WERI-Rb-1 (cell line): ENCODE measurements at regions not wholly inside any gene's neighbourhood (a gene's known extent, or its start where the extent isn't known, plus 50 kb on each side); places are given as distances from the start of the nearest gene placed in this dataset.
A peak's percentile ranks its signal among the peaks of the same experiment; 100 is the strongest.
"Not testable (repeated sequence)": the region's sequence is repeated elsewhere in the genome, so short reads cannot be mapped to it uniquely, and the experiment has no call there.

ENCODE experiments used
- DNase-seq: peaks from one replicate; pipeline ENCODE4 v3.0.0-alpha.2; 2020
- H3K27ac ChIP-seq: fragments of 250-450 bp; sonication (Bioruptor Pico); 2 replicates; pipeline ENCODE4 v1.5.1; 2020; ENCODE audit warnings: mild to moderate bottlenecking, moderate library complexity
- H3K27me3 ChIP-seq: fragments of 250-450 bp; sonication (Bioruptor Pico); 2 replicates; pipeline ENCODE4 v1.5.1; 2021; ENCODE audit warnings: mild to moderate bottlenecking, low read depth, moderate library complexity; ENCODE audit not compliant: insufficient read depth, severe bottlenecking
- H3K36me3 ChIP-seq: fragments of 250-450 bp; sonication (Bioruptor Pico); 2 replicates; pipeline ENCODE4 v1.5.1; 2020; ENCODE audit warnings: mild to moderate bottlenecking, moderate library complexity
- H3K4me3 ChIP-seq: 2 replicates; pipeline ENCODE4 v1.5.1; 2011; ENCODE audit warnings: low read depth, mild to moderate bottlenecking, control low read depth, low read length
- H3K9me3 ChIP-seq: fragments of 250-450 bp; sonication (Bioruptor Pico); 2 replicates; pipeline ENCODE4 v1.5.1; 2021; ENCODE audit warnings: mild to moderate bottlenecking, moderate library complexity; ENCODE audit not compliant: severe bottlenecking
- CTCF ChIP-seq: IDR thresholded peaks from 2 replicates; pipeline ENCODE4 v1.5.1; 2011; ENCODE audit warnings: low read depth, mild to moderate bottlenecking, control low read depth, inconsistent platforms, low read length

GRCh38 chr6:94953867-94954631 is 623.3 kb upstream of the MANEA start:
- TF ChIP-seq CTCF: no peak
- Histone ChIP-seq H3K4me3 (no peak overlapping the region), H3K27ac (no peak overlapping the region), H3K36me3 (no peaks in the 10 kb centered on the region), H3K9me3 (no peaks in the 10 kb centered on the region), H3K27me3 (no peaks in the 10 kb centered on the region)
- DNase-seq: peak; percentile 27

GRCh38 chr6:94955156-94955555 is 622.2 kb upstream of the MANEA start:
- no peaks in the 10 kb centered on the region for H3K27me3 ChIP-seq
- H3K9me3 ChIP-seq: no peaks in the 10 kb centered on the region
- H3K27ac ChIP-seq: no peak overlapping the region; the same call in 1 of the 2 replicates
- DNase-seq: no peak
- no peaks in the 10 kb centered on the region for H3K36me3 ChIP-seq
- no peak overlapping the region for H3K4me3 ChIP-seq
- no peak for TF ChIP-seq CTCF

- no peak for DNase-seq
- Histone ChIP-seq H3K27me3 (no peaks in the 10 kb centered on the region), H3K27ac (no peak overlapping the region), H3K36me3 (no peaks in the 10 kb centered on the region), H3K9me3 (no peaks in the 10 kb centered on the region), H3K4me3 (no peak overlapping the region)
- TF ChIP-seq CTCF: no peak
These were observed 620.4 kb upstream of the MANEA start for GRCh38 chr6:94956910-94957309.

GRCh38 chr6:94964703-94965102 is 612.6 kb upstream of the MANEA start:
- not testable (repeated sequence) for H3K4me3 ChIP-seq, H3K36me3 ChIP-seq, DNase-seq, H3K27ac ChIP-seq, H3K9me3 ChIP-seq, H3K27me3 ChIP-seq

GRCh38 chr6:94988701-94989100 is 588.6 kb upstream of the MANEA start:
- no peak for DNase-seq
- no peak overlapping the region for H3K4me3 ChIP-seq

GRCh38 chr6:95017922-95018321 is 559.4 kb upstream of the MANEA start:
- no peak overlapping the region for H3K4me3 ChIP-seq
- no peak for TF ChIP-seq CTCF
- no peak for DNase-seq
- no peaks in the 10 kb centered on the region for H3K27me3 ChIP-seq
- no peaks in the 10 kb centered on the region for H3K36me3 ChIP-seq
- no peaks in the 10 kb centered on the region for H3K9me3 ChIP-seq
- H3K27ac ChIP-seq: no peak overlapping the region

More at GRCh38 chr6:94988701-94989100, 588.6 kb upstream of the MANEA start:
- no peak for TF ChIP-seq CTCF
- Histone ChIP-seq H3K9me3 (no peaks in the 10 kb centered on the region), H3K27ac (no peak overlapping the region), H3K27me3 (no peaks in the 10 kb centered on the region), H3K36me3 (no peaks in the 10 kb centered on the region)
